OCI-LY1 (cell line): ENCODE measurements at regions not wholly inside any gene's neighbourhood (a gene's known extent, or its start where the extent isn't known, plus 50 kb on each side); places are given as distances from the start of the nearest gene placed in this dataset.

Source experiments
- EZH2 ChIP-seq: fragments of 200-600 bp; sonication (generic), shearing (Covaris generic); IDR thresholded peaks from 2 replicates; pipeline ENCODE4 v1.8.0; 2017; ENCODE audit warnings: borderline replicate concordance, mixed run types, mild to moderate bottlenecking, antibody characterized with exemption, low read length, moderate library complexity, mixed read lengths
- TF ChIP-seq, protein P1 (sequence below): fragments of 200-600 bp; sonication (generic), shearing (Covaris generic); IDR thresholded peaks from 2 replicates; pipeline ENCODE4 v1.5.1; 2017; ENCODE audit warnings: mild to moderate bottlenecking, antibody characterized with exemption, low read length, moderate library complexity, mixed read lengths

DNA sequence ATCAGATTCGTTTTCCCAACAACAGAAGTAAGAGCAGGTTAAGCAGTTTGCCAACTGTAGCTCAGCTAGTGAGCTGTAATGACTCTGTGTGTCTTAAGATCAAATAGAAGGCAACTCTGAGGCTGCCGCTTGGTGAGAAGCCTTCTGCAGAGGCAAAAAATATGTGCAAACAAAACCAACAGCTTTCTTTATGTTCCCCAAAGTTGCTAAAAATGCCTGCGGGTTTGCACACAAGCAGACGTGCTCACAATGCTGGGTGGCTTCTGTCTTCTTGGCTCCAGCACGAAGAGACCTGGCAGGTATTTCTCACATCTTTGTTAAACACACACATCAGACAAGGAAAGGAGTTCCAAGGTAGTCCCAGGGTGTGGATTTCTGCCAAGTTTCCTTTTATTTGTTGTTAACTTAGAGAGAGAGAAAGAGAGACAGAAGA, 158.9 kb upstream of the JUN start:
- TF ChIP-seq, protein P1, sequence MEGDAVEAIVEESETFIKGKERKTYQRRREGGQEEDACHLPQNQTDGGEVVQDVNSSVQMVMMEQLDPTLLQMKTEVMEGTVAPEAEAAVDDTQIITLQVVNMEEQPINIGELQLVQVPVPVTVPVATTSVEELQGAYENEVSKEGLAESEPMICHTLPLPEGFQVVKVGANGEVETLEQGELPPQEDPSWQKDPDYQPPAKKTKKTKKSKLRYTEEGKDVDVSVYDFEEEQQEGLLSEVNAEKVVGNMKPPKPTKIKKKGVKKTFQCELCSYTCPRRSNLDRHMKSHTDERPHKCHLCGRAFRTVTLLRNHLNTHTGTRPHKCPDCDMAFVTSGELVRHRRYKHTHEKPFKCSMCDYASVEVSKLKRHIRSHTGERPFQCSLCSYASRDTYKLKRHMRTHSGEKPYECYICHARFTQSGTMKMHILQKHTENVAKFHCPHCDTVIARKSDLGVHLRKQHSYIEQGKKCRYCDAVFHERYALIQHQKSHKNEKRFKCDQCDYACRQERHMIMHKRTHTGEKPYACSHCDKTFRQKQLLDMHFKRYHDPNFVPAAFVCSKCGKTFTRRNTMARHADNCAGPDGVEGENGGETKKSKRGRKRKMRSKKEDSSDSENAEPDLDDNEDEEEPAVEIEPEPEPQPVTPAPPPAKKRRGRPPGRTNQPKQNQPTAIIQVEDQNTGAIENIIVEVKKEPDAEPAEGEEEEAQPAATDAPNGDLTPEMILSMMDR = no peak
- no peak for TF ChIP-seq EZH2
